WTC11 (cell line): ENCODE measurements at regions not wholly inside any gene's neighbourhood (a gene's known extent, or its start where the extent isn't known, plus 50 kb on each side); places are given as distances from the start of the nearest gene placed in this dataset.

ENCODE experiments used
- ATAC-seq: fragments of 200-7000 bp; cut with Tn5 transposase; 2 replicates; pipeline ENCODE4 v1.10.0; 2021; ENCODE audit warnings: mild to moderate bottlenecking, moderate library complexity
- CTCF ChIA-PET: fragments of 300-600 bp; sonication (Branson Sonifier 250); formaldehyde crosslinking; loops from one replicate; lab custom pipeline; 2021; ENCODE audit warnings: antibody characterized with exemption; lab: Charles Lee
- POLR2A ChIA-PET: fragments of 350-600 bp; sonication (Branson Sonifier 250); formaldehyde crosslinking; loops from one replicate; lab custom pipeline; 2021; ENCODE audit warnings: antibody characterized with exemption; lab: Charles Lee
- DNase-seq: peaks from one replicate; pipeline ENCODE4 v3.0.0; 2021; ENCODE audit warnings: low spot score
- H3K27ac Mint-ChIP-seq: 2 replicates; pipeline ENCODE4 v1.8.0; 2021; ENCODE audit warnings: mixed read lengths
- H3K27me3 Mint-ChIP-seq: 2 replicates; pipeline ENCODE4 v1.8.0; 2021; ENCODE audit warnings: low read depth, mild to moderate bottlenecking, moderate library complexity, mixed read lengths
- H3K36me3 Mint-ChIP-seq: 2 replicates; pipeline ENCODE4 v1.8.0; 2021; ENCODE audit warnings: mixed read lengths
- H3K4me1 Mint-ChIP-seq: 2 replicates; pipeline ENCODE4 v1.8.0; 2022; ENCODE audit warnings: mixed read lengths
- H3K4me3 Mint-ChIP-seq: 2 replicates; pipeline ENCODE4 v1.8.0; 2021; ENCODE audit warnings: mild to moderate bottlenecking, moderate library complexity, mixed read lengths
- H3K9me3 Mint-ChIP-seq: 2 replicates; pipeline ENCODE4 v1.8.0; 2021; ENCODE audit warnings: mixed read lengths
- ETV6 ChIP-seq: sonication (generic); formaldehyde crosslinking; IDR thresholded peaks from 2 replicates; pipeline ENCODE4 v1.8.1; 2022; ENCODE audit warnings: mild to moderate bottlenecking, missing genetic modification reagents
- FOXP1 ChIP-seq: sonication (generic); formaldehyde crosslinking; IDR thresholded peaks from 2 replicates; pipeline ENCODE4 v1.8.0; 2022; ENCODE audit warnings: missing genetic modification reagents, mild to moderate bottlenecking, moderate library complexity, borderline replicate concordance
- GTF2I ChIP-seq: fragments of 250-450 bp; sonication (Bioruptor Pico); conservative IDR thresholded peaks from 2 replicates; pipeline ENCODE4 v1.4.0; 2021; ENCODE audit warnings: mild to moderate bottlenecking
- KAT7 ChIP-seq: sonication (generic); formaldehyde crosslinking; IDR thresholded peaks from 2 replicates; pipeline ENCODE4 v1.8.1; 2023; ENCODE audit warnings: missing genetic modification reagents, mild to moderate bottlenecking, borderline replicate concordance
- NFE2L1 ChIP-seq: sonication (generic); formaldehyde crosslinking; IDR thresholded peaks from 2 replicates; pipeline ENCODE4 v1.8.1; 2023; ENCODE audit warnings: missing genetic modification reagents
- TCF7 ChIP-seq: sonication (generic); formaldehyde crosslinking; IDR thresholded peaks from 2 replicates; pipeline ENCODE4 v1.8.0; 2022; ENCODE audit warnings: mild to moderate bottlenecking, low read depth, missing genetic modification reagents, moderate library complexity
- ZBTB21 ChIP-seq: sonication (generic); formaldehyde crosslinking; IDR thresholded peaks from 2 replicates; pipeline ENCODE4 v1.8.1; 2023; ENCODE audit warnings: mild to moderate bottlenecking, missing genetic modification reagents, borderline replicate concordance
- ZNF121 ChIP-seq: sonication (generic); formaldehyde crosslinking; IDR thresholded peaks from 2 replicates; pipeline ENCODE4 v1.8.0; 2023; ENCODE audit warnings: missing genetic modification reagents
- ZNF263 ChIP-seq: sonication (generic); formaldehyde crosslinking; IDR thresholded peaks from 2 replicates; pipeline ENCODE4 v1.8.1; 2022; ENCODE audit warnings: low read depth, mild to moderate bottlenecking, moderate library complexity, missing genetic modification reagents
- TF ChIP-seq, protein P1 (sequence below): fragments of 250-450 bp; sonication (Bioruptor Pico); IDR thresholded peaks from 2 replicates; pipeline ENCODE4 v1.9.0; 2021; ENCODE audit warnings: mild to moderate bottlenecking
- TF ChIP-seq, protein P2 (sequence below): sonication (generic); formaldehyde crosslinking; IDR thresholded peaks from 2 replicates; pipeline ENCODE4 v1.8.0; 2022; ENCODE audit warnings: mild to moderate bottlenecking, missing genetic modification reagents
- TF ChIP-seq, protein P3 (sequence below): sonication (generic); formaldehyde crosslinking; IDR thresholded peaks from 2 replicates; pipeline ENCODE4 v1.8.0; 2023; ENCODE audit warnings: missing genetic modification reagents
- TF ChIP-seq, protein P4 (sequence below): sonication (generic); formaldehyde crosslinking; IDR thresholded peaks from 2 replicates; pipeline ENCODE4 v1.8.1; 2023; ENCODE audit warnings: mild to moderate bottlenecking, missing genetic modification reagents

DNA sequence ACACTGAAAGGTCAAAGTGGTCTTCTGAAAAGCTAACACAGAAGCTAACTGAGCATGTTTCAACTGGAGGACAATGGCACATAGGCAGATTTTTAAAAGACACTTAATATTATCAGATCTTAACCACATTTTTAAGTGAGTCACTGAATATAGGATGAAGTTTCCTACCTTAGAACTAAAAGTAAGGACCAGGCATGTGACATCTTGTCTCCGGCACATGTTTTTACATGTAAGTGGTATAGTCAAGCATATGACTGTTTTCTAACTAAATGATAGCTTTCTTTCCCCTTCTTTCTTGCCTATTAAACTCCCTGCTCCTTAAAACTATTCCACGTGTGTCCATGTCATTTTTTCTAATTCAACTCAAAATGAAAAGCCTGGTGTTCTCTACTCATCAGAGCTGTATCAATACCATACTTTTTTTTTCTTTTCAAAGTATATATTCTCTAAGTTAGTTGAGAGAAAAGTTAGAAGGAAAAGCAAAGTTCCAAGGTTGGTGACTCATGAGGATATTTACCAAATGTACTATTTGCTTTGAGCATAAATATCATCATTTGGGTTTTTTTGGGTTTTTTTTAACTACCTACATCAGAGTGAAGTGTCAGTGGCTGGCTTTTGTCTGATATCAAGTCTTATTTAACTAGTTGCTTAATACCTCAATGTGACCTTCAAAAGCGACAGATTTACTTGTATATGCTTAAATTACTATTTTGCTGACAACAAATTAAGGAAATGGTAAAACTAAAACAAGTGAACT lies 127.5 kb downstream of the CRPPA start:
- ATAC-seq = no peak
- POLR2A ChIA-PET = no interaction called here
- no peaks in the 10 kb centered on the region for H3K27me3 Mint-ChIP-seq
- CTCF ChIA-PET = no interaction called here
- H3K4me3 Mint-ChIP-seq = no peak overlapping the region
- TF ChIP-seq NFE2L1 (CRISPR knock-in tag) (no peak), ZNF263 (CRISPR knock-in tag) (no peak)
- TF ChIP-seq, all 79 proteins: peak for 0
- H3K9me3 Mint-ChIP-seq = no peaks in the 10 kb centered on the region
- H3K27ac Mint-ChIP-seq = no peak overlapping the region
- no peak for DNase-seq
- H3K36me3 Mint-ChIP-seq = no peaks in the 10 kb centered on the region
- H3K4me1 Mint-ChIP-seq = no peaks in the 10 kb centered on the region

DNA sequence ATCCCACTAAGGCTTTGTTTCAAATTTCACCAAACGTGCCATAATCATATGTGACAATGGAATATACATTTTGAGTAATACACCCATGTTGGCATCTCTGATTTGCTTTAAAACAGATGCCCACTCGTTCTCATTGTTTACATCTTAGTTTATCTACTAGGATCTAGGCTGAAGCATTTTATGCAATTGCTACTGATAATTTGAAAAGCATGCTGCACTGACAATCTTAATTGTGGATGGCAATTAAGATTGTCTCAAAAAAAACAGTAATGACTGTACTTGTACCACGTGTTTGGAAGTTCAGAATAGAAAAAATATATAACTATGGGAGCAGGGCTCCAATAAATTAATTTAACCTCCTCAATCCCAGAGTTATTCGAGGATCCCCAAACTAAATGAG lies 136.8 kb downstream of the CRPPA start:
- Mint-ChIP-seq H3K27ac (no peak overlapping the region), H3K36me3 (no peaks in the 10 kb centered on the region), H3K9me3 (peaks cover 6% of the 10 kb centered on the region; the same call in 1 of the 2 replicates), H3K4me1 (no peaks in the 10 kb centered on the region), H3K4me3 (no peak overlapping the region), H3K27me3 (no peaks in the 10 kb centered on the region)
- POLR2A ChIA-PET = no interaction called here
- no peak for ATAC-seq
- TF ChIP-seq, protein P1, sequence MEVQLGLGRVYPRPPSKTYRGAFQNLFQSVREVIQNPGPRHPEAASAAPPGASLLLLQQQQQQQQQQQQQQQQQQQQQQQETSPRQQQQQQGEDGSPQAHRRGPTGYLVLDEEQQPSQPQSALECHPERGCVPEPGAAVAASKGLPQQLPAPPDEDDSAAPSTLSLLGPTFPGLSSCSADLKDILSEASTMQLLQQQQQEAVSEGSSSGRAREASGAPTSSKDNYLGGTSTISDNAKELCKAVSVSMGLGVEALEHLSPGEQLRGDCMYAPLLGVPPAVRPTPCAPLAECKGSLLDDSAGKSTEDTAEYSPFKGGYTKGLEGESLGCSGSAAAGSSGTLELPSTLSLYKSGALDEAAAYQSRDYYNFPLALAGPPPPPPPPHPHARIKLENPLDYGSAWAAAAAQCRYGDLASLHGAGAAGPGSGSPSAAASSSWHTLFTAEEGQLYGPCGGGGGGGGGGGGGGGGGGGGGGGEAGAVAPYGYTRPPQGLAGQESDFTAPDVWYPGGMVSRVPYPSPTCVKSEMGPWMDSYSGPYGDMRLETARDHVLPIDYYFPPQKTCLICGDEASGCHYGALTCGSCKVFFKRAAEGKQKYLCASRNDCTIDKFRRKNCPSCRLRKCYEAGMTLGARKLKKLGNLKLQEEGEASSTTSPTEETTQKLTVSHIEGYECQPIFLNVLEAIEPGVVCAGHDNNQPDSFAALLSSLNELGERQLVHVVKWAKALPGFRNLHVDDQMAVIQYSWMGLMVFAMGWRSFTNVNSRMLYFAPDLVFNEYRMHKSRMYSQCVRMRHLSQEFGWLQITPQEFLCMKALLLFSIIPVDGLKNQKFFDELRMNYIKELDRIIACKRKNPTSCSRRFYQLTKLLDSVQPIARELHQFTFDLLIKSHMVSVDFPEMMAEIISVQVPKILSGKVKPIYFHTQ = no peak
- TF ChIP-seq TCF7 = no peak
- no peak for DNase-seq
- CTCF ChIA-PET = no interaction called here

DNA sequence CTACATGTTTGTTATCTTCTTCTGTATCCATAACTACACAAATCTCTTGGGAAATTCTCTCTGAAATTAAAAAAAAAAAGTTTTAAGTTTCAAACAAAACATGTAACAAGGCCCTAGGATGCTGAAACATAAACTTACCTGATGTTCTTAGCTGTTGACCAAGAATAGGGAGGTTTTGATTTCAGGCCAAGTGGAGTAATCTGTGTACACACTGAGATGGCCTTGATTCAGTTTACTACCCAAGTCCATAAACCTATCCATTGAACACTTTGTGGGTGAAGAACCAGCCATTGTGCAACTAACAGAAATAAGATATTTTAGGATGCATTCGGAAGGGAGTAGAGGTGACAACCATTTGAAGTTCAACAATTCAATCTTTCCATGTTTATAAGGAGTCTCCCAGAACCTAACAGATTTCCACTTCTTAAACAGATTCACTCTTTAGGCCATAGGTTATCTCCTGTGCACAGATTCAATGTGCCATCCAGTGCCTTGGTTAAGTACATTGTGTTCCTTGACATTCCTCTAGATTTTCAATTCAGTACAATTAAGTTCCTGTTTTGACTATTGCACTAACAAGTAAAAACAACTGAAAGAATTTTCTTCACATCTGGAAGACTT lies 143.1 kb downstream of the CRPPA start:
- H3K4me1 Mint-ChIP-seq = 0 out of 2 replicates have a peak, but pooled peaks cover 2% of the 10 kb centered on the region
- no peak overlapping the region for H3K4me3 Mint-ChIP-seq
- no peaks in the 10 kb centered on the region for H3K27me3 Mint-ChIP-seq
- TF ChIP-seq ETV6 (CRISPR knock-in tag) = no peak
- no peak for TF ChIP-seq ZNF121
- no peak overlapping the region for H3K27ac Mint-ChIP-seq
- DNase-seq = no peak
- H3K9me3 Mint-ChIP-seq = no peaks in the 10 kb centered on the region; the same call in 1 of the 2 replicates
- CTCF ChIA-PET = no interaction called here
- POLR2A ChIA-PET = no interaction called here
- no peaks in the 10 kb centered on the region for H3K36me3 Mint-ChIP-seq
- ATAC-seq = no peak

DNA sequence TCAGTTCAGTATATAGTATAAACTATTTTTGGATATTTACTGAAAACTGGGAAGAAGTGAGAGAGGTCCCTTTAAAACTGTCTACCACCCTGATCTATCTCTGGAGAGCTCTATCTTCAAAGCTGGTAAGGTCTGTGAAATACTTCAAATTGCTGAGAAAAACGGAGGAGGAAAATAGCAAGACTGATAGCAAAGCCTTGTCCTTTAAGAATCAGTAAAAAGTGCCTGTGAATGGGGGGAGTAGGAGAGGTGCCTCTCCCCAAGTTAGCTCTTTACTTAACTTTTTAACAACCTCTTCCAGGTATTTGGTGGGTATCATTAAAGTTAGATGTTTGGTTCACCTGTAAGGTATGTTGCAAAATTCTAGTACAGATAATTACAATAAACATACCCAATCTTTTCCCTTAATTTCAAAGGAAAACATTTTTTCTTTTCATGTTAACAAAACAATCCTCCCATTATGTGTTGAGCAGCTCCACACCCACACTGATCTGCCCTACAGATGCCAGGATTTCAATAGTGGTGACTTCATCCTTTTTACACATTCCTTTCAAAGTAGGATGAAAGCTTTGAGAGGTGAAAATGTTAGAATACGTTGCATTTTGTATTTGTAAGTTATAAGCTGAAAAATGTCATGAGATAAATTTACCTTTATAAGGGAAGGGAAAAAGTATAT lies 149.2 kb downstream of the CRPPA start:
- DNase-seq (no peak), ATAC-seq (peak; percentile 76)
- Mint-ChIP-seq H3K27ac (peak overlapping the region; percentile 85), H3K4me1 (peaks cover 19% of the 10 kb centered on the region), H3K36me3 (no peaks in the 10 kb centered on the region), H3K4me3 (no peak overlapping the region), H3K27me3 (no peaks in the 10 kb centered on the region), H3K9me3 (no peaks in the 10 kb centered on the region)
- POLR2A ChIA-PET = no interaction called here
- TF ChIP-seq, protein P2, sequence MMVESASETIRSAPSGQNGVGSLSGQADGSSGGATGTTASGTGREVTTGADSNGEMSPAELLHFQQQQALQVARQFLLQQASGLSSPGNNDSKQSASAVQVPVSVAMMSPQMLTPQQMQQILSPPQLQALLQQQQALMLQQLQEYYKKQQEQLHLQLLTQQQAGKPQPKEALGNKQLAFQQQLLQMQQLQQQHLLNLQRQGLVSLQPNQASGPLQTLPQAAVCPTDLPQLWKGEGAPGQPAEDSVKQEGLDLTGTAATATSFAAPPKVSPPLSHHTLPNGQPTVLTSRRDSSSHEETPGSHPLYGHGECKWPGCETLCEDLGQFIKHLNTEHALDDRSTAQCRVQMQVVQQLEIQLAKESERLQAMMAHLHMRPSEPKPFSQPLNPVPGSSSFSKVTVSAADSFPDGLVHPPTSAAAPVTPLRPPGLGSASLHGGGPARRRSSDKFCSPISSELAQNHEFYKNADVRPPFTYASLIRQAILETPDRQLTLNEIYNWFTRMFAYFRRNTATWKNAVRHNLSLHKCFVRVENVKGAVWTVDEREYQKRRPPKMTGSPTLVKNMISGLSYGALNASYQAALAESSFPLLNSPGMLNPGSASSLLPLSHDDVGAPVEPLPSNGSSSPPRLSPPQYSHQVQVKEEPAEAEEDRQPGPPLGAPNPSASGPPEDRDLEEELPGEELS (CRISPR knock-in tag) = no peak
- TF ChIP-seq, all 79 proteins: peak for 0
- CTCF ChIA-PET = interaction anchor here (0.5 kb wide), 1 partner anchor 16 kb away, joined by 3 read pairs; no protein-coding TSS in a partner anchor

DNA sequence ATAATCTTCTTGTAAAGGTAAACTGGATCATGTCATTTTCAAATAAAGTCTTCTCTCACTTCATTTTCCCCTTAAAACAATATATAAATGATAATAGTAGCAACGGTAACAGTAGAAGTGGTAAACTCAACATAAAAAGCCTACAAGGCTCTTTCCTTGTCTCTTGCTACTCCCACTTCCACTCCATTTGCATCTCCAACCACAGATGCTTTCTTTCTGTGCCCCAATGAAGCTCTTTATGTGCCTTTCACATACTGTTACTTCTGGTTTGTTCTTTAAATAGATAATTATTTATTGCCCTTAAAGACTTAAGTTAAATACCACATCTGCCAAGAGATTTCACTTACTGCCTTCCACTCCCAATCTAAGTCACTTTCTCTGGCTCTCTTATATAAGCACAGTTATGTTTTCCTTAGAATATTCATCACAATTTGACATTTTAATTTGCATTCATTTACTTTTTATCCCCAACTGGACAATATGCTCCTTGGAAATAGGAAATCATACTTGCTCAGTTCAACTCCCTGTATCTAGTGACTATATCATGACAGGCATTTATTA lies 149.9 kb downstream of the CRPPA start:
- Mint-ChIP-seq H3K4me3 (no peak overlapping the region), H3K27ac (no peak overlapping the region), H3K27me3 (no peaks in the 10 kb centered on the region), H3K4me1 (peaks cover 19% of the 10 kb centered on the region), H3K9me3 (no peaks in the 10 kb centered on the region), H3K36me3 (no peaks in the 10 kb centered on the region)
- ChIA-PET POLR2A (no interaction called here), CTCF (interaction anchor here (0.5 kb wide), 1 partner anchor 17 kb away, joined by 3 read pairs; no protein-coding TSS in a partner anchor)
- ATAC-seq = no peak
- TF ChIP-seq KAT7 (CRISPR knock-in tag) (no peak), FOXP1 (CRISPR knock-in tag) (no peak), GTF2I (no peak), ZBTB21 (CRISPR knock-in tag) (no peak)
- TF ChIP-seq, protein P3, sequence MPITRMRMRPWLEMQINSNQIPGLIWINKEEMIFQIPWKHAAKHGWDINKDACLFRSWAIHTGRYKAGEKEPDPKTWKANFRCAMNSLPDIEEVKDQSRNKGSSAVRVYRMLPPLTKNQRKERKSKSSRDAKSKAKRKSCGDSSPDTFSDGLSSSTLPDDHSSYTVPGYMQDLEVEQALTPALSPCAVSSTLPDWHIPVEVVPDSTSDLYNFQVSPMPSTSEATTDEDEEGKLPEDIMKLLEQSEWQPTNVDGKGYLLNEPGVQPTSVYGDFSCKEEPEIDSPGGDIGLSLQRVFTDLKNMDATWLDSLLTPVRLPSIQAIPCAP (CRISPR knock-in tag) = no peak
- TF ChIP-seq, protein P4, sequence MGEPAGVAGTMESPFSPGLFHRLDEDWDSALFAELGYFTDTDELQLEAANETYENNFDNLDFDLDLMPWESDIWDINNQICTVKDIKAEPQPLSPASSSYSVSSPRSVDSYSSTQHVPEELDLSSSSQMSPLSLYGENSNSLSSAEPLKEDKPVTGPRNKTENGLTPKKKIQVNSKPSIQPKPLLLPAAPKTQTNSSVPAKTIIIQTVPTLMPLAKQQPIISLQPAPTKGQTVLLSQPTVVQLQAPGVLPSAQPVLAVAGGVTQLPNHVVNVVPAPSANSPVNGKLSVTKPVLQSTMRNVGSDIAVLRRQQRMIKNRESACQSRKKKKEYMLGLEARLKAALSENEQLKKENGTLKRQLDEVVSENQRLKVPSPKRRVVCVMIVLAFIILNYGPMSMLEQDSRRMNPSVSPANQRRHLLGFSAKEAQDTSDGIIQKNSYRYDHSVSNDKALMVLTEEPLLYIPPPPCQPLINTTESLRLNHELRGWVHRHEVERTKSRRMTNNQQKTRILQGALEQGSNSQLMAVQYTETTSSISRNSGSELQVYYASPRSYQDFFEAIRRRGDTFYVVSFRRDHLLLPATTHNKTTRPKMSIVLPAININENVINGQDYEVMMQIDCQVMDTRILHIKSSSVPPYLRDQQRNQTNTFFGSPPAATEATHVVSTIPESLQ (CRISPR knock-in tag) = no peak
- DNase-seq = no peak
